NT2/D1 (cell line): ENCODE measurements at regions not wholly inside any gene's neighbourhood (a gene's known extent, or its start where the extent isn't known, plus 50 kb on each side); places are given as distances from the start of the nearest gene placed in this dataset.
A peak's percentile ranks its signal among the peaks of the same experiment; 100 is the strongest.
"Not testable (repeated sequence)": the region's sequence is repeated elsewhere in the genome, so short reads cannot be mapped to it uniquely, and the experiment has no call there.

Experiments used
- DNase-seq: peaks from one replicate; pipeline ENCODE4 v3.0.0-alpha.2; 2011; ENCODE audit warnings: low read depth, low spot score
- H3K27me3 ChIP-seq: 2 replicates; pipeline ENCODE4 v1.6.0; 2011; ENCODE audit warnings: mild to moderate bottlenecking; ENCODE audit not compliant: insufficient read length, insufficient read depth
- H3K36me3 ChIP-seq: 2 replicates; pipeline ENCODE4 v1.6.1; 2011; ENCODE audit warnings: mild to moderate bottlenecking, low read length, mixed read lengths; ENCODE audit not compliant: insufficient read depth, insufficient read length
- H3K4me1 ChIP-seq: 2 replicates; pipeline ENCODE4 v1.5.1; 2011; ENCODE audit not compliant: insufficient read depth, insufficient read length
- H3K4me3 ChIP-seq: 2 replicates; pipeline ENCODE4 v1.5.1; 2011; ENCODE audit warnings: low read depth; ENCODE audit not compliant: insufficient read length
- H3K9ac ChIP-seq: 2 replicates; pipeline ENCODE4 v1.6.0; 2011; ENCODE audit warnings: low read depth; ENCODE audit not compliant: insufficient read length
- H3K9me3 ChIP-seq: 2 replicates; pipeline ENCODE4 v1.5.1; 2011; ENCODE audit warnings: mild to moderate bottlenecking, low read length; ENCODE audit not compliant: insufficient read depth
- SUZ12 ChIP-seq: IDR thresholded peaks from 2 replicates; pipeline ENCODE4 v1.6.1; 2011; ENCODE audit not compliant: insufficient read length, insufficient read depth; ENCODE audit errors: extremely low read depth
- YY1 ChIP-seq: IDR thresholded peaks from 2 replicates; pipeline ENCODE4 v1.6.1; 2011; ENCODE audit not compliant: insufficient read length, insufficient read depth
- ZNF274 ChIP-seq: IDR thresholded peaks from 2 replicates; pipeline ENCODE4 v1.6.1; 2011; ENCODE audit warnings: mild to moderate bottlenecking, low read depth, low read length

DNA sequence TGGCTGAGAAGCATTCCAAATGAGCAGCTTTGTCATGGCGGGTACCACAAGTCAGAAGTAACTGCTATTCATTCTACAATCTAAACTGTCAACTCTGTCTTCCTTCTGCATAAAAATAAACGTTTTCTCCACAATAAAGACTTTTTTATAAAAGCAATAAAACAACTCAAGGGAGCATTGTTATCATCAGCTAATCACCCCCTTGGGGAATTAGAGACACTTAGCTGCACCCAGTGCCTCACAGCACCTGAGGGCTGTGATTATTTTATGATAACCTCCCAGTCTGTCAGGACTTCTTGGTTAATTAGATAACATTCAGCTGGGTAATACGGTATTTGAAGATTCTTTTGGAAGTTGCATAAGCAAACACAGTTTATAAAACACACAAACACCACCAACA is 155.6 kb downstream of the PPP1R3A start:
- Histone ChIP-seq H3K9me3 (no peaks in the 10 kb centered on the region), H3K9ac (no peak overlapping the region), H3K4me3 (no peak overlapping the region), H3K27me3 (no peaks in the 10 kb centered on the region), H3K36me3 (no peaks in the 10 kb centered on the region), H3K4me1 (no peaks in the 10 kb centered on the region)
- DNase-seq: no peak
- TF ChIP-seq ZNF274 (no peak), SUZ12 (no peak), YY1 (no peak)

DNA sequence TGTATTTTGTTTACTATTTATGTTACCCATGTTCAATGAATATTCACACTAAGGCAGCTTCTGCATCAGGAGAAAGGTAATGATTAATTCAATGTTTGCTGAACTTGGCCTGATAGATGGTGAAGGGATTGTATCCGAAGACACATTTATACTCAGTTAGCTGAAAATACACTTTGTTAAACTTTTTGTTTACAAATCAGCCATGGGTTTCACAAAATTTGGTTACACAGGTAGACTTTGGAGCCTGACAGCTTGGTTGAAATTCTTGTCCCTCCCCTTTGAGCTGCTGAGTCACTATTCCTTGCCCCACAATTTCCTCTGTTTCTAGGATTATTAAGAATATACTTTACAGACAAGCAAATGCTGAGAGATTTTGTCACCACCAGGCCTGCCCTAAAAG is 162.6 kb downstream of the PPP1R3A start:
- H3K4me1 ChIP-seq: no peaks in the 10 kb centered on the region
- H3K9me3 ChIP-seq: no peaks in the 10 kb centered on the region
- TF ChIP-seq ZNF274: no peak
- TF ChIP-seq YY1: no peak
- no peak for TF ChIP-seq SUZ12

GRCh38 chr7:113752689-113753088 is 166.1 kb downstream of the PPP1R3A start:
- no peaks in the 10 kb centered on the region for H3K4me1 ChIP-seq
- DNase-seq: no peak
- TF ChIP-seq ZNF274: no peak
- TF ChIP-seq YY1: no peak
- no peak for TF ChIP-seq SUZ12
- H3K9me3 ChIP-seq: no peaks in the 10 kb centered on the region
- H3K9ac ChIP-seq: no peak overlapping the region
- no peaks in the 10 kb centered on the region for H3K27me3 ChIP-seq
- H3K4me3 ChIP-seq: no peak overlapping the region
- H3K36me3 ChIP-seq: no peaks in the 10 kb centered on the region

More for the DNA sequence above, 162.6 kb downstream of the PPP1R3A start:
- no peaks in the 10 kb centered on the region for H3K27me3 ChIP-seq
- H3K9ac ChIP-seq: no peak overlapping the region
- no peak overlapping the region for H3K4me3 ChIP-seq
- DNase-seq: no peak
- no peaks in the 10 kb centered on the region for H3K36me3 ChIP-seq

DNA sequence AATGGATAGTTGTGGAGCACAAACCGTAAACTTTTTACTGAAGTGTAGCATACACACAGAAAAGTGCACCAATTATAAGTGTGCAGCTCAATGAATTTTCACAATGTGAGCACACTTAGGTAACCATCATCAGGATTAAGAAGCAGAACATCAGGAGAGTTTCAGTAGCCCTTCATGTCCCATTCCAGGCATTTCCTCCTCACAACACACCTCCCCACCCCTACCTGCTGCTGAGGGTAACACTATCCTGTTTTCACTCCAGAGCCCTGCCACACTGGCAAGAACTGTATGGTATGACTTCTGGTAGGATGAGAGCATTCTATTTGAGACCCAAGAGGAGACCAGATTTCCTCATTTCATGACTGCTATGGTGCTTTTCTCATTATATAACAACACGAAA is 166.5 kb downstream of the PPP1R3A start:
- TF ChIP-seq SUZ12 (no peak), YY1 (no peak), ZNF274 (no peak)
- H3K9me3 ChIP-seq: no peaks in the 10 kb centered on the region
- no peak overlapping the region for H3K9ac ChIP-seq
- no peak overlapping the region for H3K4me3 ChIP-seq
- no peak for DNase-seq
- H3K36me3 ChIP-seq: no peaks in the 10 kb centered on the region
- no peaks in the 10 kb centered on the region for H3K27me3 ChIP-seq
- H3K4me1 ChIP-seq: no peaks in the 10 kb centered on the region

- H3K36me3 ChIP-seq: no peaks in the 10 kb centered on the region
- DNase-seq: no peak
- H3K4me3 ChIP-seq: no peak overlapping the region
- no peak overlapping the region for H3K9ac ChIP-seq
- no peaks in the 10 kb centered on the region for H3K4me1 ChIP-seq
- TF ChIP-seq YY1 (no peak), ZNF274 (no peak), SUZ12 (no peak)
- H3K9me3 ChIP-seq: no peaks in the 10 kb centered on the region
- no peaks in the 10 kb centered on the region for H3K27me3 ChIP-seq
Observed at GRCh38 chr7:113751547-113751946, 167.3 kb downstream of the PPP1R3A start.

- not testable (repeated sequence) for H3K9me3 ChIP-seq, H3K4me3 ChIP-seq, H3K27me3 ChIP-seq, H3K9ac ChIP-seq, H3K36me3 ChIP-seq, H3K4me1 ChIP-seq, DNase-seq
Observed at GRCh38 chr7:113748385-113748784, 170.4 kb downstream of the PPP1R3A start.

GRCh38 chr7:113742946-113743431 is 175.8 kb downstream of the PPP1R3A start:
- not testable (repeated sequence) for H3K27me3 ChIP-seq, H3K36me3 ChIP-seq, H3K4me1 ChIP-seq, H3K9ac ChIP-seq, H3K9me3 ChIP-seq
- peak; percentile 70 for DNase-seq
- peak overlapping the region; percentile 28 for H3K4me3 ChIP-seq
- peak; percentile 37 for TF ChIP-seq YY1

DNA sequence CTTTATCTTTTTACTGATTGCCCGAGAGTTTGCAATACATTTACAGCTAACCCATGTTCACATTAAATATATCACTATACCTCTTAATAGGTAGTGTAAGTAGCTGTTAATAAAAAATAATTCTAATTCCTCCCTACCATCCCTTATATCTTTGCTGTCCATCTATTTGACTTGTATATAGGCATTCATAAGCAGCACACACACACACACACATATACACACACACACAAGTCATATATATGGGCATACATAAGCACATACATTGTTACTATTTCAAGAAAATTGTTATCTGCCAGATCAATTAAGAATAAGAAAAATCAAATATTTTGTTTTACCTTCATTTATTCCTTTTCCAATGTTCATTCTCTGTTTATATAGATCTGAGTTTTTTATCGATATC is 176.4 kb downstream of the PPP1R3A start:
- Histone ChIP-seq H3K4me1 (no peaks in the 10 kb centered on the region), H3K36me3 (no peaks in the 10 kb centered on the region), H3K4me3 (peak overlapping the region; percentile 28), H3K9me3 (no peaks in the 10 kb centered on the region), H3K9ac (no peak overlapping the region), H3K27me3 (no peaks in the 10 kb centered on the region)
- DNase-seq: no peak
- no peak for TF ChIP-seq YY1
